HG02763 (cell line): ENCODE measurements at regions not wholly inside any gene's neighbourhood (a gene's known extent, or its start where the extent isn't known, plus 50 kb on each side); places are given as distances from the start of the nearest gene placed in this dataset.

ENCODE experiments used
- ATAC-seq: cut with Tn5 transposase; IDR thresholded peaks from one replicate; pipeline ENCODE4 v1.9.1; 2021; ENCODE audit warnings: mild to moderate bottlenecking, moderate library complexity; ENCODE audit not compliant: unreplicated experiment

DNA sequence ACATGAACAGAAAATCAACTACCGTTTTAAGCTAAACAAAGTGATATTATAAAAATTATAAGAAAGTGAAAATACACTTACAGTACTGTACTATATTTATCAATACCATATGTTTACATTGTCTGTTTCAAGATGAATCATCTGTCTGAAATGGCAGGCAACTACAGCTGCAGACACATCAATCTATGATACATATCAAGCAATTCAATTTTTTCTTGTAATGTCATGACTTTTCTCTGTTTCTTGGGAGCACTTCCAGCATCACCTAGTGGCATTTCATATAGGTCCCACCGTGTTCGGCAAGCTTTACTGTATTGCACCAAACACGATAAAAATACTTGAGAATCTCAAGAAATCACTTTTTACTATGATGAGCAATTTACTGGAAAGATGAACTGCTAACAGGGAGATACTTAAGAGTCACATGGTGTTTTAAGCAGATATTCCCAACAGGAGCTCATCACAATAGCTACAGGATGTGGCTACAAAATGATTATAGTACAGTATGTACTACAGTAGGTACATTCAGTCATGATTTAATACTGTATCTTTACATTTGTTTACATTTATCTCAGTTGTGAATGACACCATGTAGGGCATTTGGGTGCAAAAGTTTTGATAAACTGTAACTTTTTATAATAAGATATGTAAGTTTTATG is 207.4 kb downstream of the ADAM29 start:
- no peak for ATAC-seq

GRCh38 chr4:175127314-175127713 is 209.2 kb downstream of the ADAM29 start:
- ATAC-seq, result no peak

- no peak for ATAC-seq
Measured at GRCh38 chr4:175129797-175130196, 211.6 kb downstream of the ADAM29 start.

DNA sequence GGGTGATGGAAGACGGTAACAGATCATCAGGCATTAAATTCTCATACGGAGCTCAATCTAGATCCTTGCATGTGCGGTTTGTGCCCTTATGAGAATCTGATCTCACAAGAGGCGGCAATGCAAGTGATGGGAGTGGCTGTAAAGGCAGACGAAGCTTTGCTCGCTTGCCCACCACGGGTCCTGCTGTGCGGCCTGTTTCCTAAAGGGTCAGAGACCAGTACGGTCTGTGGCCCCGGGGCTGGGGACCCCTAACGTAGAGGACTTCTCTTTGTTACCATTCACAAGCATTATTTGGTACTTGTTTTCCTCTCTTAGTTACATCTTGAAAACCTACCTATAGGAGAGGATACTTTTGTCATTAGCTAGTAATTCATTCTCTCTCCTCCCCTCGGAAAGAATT is 221.0 kb downstream of the ADAM29 start:
- no peak for ATAC-seq

- no peak for ATAC-seq
Measured at GRCh38 chr4:175143116-175143515, 225.0 kb downstream of the ADAM29 start.

DNA sequence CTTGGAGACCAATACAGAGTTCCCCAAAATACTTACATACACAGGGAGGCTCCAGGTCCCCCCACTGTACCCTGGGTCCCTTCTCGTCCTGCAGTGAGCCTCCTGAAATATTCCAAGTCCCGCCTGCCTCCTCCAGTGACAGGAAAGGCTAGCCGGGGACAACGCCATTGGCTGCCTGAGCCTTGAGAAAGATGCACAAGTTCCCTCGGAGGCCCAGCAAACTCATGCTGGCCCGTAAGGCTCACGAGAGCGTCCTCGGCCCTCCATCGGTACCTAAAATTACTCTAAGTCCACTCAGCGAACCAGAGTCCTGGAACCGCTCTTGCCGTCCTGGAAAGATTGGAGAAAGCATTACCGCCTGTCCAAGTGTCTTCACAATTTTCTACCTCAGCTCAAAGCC is 228.6 kb downstream of the ADAM29 start:
- no peak for ATAC-seq

- no peak for ATAC-seq
Measured at GRCh38 chr4:175147233-175147632, 229.1 kb downstream of the ADAM29 start.

DNA sequence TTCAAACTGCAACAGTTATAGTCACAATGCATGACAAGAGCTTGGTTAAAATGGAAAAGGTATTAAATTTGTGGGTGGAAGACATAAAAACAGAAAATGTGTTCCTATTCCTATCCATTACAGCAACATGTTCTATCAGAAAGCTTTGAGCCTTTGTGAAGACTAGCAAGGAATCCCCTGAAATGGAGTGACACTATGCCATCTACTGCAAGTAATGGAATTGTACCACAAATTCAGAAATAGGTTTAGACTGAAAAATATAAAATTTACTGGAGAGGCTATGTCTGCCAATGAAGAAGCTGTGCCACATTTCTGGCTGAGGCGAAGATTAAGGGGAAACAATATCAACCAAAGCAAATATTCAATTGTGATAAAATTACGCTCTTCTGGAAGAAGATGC is 247.9 kb downstream of the ADAM29 start:
- ATAC-seq, result no peak

DNA sequence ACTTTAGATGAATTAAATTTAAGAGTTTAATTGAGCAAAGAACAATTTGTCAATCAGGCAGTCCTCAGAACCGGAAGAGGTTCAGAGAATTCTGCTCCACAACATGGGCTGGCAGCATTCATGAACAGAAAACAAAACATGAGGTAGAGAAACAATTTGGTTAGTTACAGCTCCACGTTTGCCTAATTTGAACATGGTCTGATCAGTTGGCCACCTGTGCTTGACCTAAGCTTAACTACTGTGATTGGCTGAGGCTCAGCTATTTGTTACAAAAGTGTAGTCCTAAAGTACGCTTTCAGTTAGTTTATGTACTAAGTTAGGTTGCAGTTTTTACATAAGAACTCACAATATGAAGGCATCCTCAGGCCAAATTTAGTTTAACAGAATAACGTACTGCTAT is 258.6 kb downstream of the ADAM29 start:
- no peak for ATAC-seq

- no peak for ATAC-seq
Measured at GRCh38 chr4:175190654-175191053, 272.5 kb downstream of the ADAM29 start.

GRCh38 chr4:175198056-175198455 is 279.9 kb downstream of the ADAM29 start:
- ATAC-seq, result no peak

DNA sequence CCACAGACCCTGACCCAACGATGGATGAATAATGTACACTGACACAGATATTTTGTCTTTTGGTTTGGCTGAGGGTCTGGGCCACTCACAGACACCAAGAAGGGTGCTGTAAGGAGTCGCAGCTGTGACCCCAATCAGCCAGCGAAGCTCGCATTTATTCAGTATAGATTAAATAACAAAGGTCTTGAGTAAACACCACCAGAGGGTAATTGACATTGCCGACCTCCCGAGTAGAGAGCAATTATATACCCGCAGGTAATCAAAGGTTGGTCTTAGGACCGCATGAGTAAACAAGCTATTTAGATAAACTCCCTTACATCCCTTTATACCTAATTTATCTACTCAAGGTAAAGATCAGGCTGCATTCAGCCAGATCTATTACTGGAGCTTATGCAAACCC is 297.1 kb downstream of the ADAM29 start:
- no peak for ATAC-seq

- no peak for ATAC-seq
Measured at GRCh38 chr4:175215657-175216056, 297.5 kb downstream of the ADAM29 start.

- ATAC-seq, result no peak
Measured at GRCh38 chr4:175229154-175229553, 311.0 kb downstream of the ADAM29 start.

DNA sequence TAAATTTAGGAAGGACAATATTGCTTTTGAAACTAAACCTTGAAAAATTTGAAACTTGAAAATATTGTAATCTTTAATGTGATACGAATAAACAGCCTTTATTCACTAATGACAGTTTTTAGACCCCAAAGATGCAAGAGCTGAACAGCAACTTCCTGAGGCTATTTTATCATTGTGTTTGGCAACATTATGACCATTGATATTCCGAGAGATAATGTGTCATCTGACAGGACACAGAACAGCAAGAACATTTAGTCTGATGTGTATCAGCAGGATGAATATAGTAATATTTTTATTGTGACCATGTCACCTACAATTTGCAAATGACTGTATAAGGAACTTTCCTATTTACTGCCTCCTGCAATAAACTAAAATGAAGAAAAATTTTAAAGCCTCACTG is 316.0 kb downstream of the ADAM29 start:
- no peak for ATAC-seq

- no peak for ATAC-seq
Measured at GRCh38 chr4:175238827-175239517, 320.8 kb downstream of the ADAM29 start.

DNA sequence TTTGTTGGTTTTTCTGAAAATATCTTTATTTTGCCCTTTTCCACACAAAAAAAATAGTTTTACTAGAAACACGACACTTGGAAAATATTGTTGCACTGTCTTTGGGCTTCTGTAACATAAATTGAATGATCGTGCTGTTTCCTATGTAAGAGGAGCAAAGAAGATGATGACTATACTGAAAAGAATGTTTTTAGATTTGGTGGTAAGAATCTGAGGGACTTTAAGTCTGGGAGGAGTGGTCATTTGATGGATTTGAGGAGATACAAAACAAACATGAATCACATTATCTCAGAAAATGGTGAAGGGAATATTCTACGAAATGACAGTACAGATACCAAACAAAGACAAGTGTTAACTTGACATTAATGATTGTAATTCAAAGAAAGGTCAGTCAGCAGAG is 328.8 kb downstream of the ADAM29 start:
- no peak for ATAC-seq

GRCh38 chr4:175252642-175253041 is 334.5 kb downstream of the ADAM29 start:
- no peak for ATAC-seq

GRCh38 chr4:175253184-175253902 is 335.2 kb downstream of the ADAM29 start:
- no peak for ATAC-seq

GRCh38 chr4:175263537-175263936 is 345.4 kb downstream of the ADAM29 start:
- ATAC-seq, result no peak

DNA sequence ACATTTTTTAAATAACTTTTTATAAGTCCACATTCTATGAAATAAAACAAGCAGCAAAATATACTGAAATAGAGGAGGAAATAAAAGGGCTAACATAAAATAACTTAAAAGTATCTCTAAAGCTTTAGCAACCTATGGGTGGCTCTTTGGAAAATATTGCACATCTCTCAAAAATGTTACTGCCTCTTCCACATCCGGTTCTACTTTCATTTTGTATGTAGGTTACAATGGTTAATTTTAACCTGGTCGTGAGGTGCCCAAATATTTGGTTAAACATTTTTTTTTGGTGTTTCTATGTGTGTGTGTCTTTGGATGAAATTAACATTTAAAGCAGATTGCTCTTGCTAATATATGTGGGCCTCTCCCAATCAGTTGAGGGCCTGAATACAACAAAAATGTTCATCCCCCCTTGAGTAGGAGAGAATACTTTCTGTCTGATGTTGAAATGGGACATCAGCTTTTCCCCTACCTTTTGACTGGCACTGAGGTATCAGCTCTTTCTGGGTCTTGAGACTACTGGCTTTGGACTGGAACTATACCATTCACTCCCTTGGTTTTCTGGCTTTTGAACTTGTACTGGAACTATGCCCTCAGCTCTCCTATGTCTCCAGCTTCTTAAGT is 353.0 kb downstream of the ADAM29 start:
- peak; percentile 78 for ATAC-seq
